ENCODE measurements at regions not wholly inside any gene's neighbourhood (a gene's known extent, or its start where the extent isn't known, plus 50 kb on each side); places are given as distances from the start of the nearest gene placed in this dataset.

DNA sequence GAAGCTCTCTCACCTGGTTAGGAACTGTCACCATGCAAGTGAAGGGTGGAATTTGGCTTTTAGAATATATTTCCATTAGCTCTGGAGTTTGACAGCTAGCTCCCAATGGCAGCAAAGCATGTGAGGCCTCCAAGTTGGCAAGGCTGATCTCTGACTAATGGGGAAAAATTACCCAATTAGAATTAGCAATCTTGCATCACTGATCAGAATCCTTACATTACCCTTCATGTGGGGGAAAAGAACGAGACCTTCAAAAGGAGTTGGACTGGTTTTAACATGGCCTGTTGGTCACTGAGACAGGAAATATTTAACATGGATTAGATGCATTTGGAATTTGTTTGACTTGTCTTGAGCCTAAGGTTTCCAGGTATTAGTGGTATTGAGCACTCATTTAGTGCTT lies 192.3 kb upstream of the GDNF start:
- H3K27ac Mint-ChIP-seq (ENCODE audit: low read depth), result no peak overlapping the region
- ATAC-seq (replicated peaks; ENCODE audit: extremely low read depth, poor library complexity, severe bottlenecking), result no peak
- H3K27me3 Mint-ChIP-seq, result no peaks in the 10 kb centered on the region
- peaks cover 10% of the 10 kb centered on the region for H3K9me3 Mint-ChIP-seq
- no peak for DNase-seq (ENCODE audit: low spot score in 2 of 2)
- no peaks in the 10 kb centered on the region for H3K4me1 Mint-ChIP-seq
- no peak overlapping the region for H3K4me3 Mint-ChIP-seq
- H3K36me3 Mint-ChIP-seq (ENCODE audit: insufficient read depth), result no peaks in the 10 kb centered on the region

DNA sequence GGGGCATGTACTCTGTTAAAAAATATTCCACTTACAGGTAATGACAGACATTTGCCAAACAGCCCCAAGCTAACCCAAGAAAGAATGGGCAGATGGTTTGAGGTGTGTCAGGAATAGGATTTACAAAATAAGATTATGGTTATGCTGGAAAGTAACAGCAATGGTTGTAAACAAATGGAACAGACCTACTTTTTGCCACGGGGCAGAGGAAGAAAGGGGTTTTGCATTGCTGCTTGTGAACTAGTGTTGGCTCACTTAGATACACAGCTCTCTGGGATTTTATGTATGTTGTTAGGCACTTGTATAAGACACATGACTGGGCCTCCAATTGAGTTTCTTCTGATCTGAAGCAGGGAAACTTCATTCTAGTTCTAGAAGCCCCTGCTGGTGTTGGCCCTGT lies 191.5 kb upstream of the GDNF start:
- no peak overlapping the region for H3K27ac Mint-ChIP-seq (ENCODE audit: low read depth)
- H3K27me3 Mint-ChIP-seq, result no peaks in the 10 kb centered on the region
- H3K36me3 Mint-ChIP-seq (ENCODE audit: insufficient read depth), result no peaks in the 10 kb centered on the region
- ATAC-seq (replicated peaks; ENCODE audit: extremely low read depth, poor library complexity, severe bottlenecking) (no peak), DNase-seq (ENCODE audit: low spot score in 2 of 2) (no peak)
- H3K9me3 Mint-ChIP-seq, result peaks cover 9% of the 10 kb centered on the region
- no peaks in the 10 kb centered on the region for H3K4me1 Mint-ChIP-seq
- H3K4me3 Mint-ChIP-seq, result no peak overlapping the region

DNA sequence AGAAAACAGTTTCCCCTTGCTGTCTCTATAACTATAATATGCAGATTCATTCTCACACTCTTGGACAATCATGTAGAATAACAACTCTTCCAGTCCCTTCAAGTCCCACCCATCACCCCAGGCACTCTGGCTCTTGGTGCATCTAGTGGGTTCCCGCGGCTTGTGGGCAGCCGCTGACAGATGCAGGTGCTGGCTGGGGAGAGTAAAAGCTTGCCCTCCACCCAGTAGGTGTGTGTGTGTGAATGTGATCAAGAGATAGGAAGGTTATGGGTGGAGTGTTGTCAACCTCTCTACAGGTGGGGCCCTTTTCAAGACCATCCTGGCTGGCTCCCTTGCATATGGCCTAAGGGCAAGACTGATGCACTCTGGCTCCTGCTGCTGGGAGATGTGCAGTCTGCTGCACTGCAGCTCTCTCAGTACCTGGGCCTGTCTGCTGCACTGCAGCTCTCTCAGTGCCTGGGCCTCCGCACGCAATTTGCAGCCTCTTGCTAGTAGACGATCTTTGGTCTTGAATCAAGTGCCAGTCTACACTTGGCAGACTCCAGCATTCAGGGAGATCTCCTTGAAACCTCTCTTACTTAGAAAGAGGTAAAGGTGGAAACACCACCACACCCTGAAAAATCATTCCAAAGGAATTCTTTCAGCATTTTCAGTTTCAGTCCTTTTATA lies 189.7 kb upstream of the GDNF start:
- ATAC-seq (replicated peaks; ENCODE audit: extremely low read depth, poor library complexity, severe bottlenecking) (no peak), DNase-seq (ENCODE audit: low spot score in 2 of 2) (no peak)
- H3K27me3 Mint-ChIP-seq, result no peaks in the 10 kb centered on the region
- no peak overlapping the region for H3K27ac Mint-ChIP-seq (ENCODE audit: low read depth)
- H3K4me3 Mint-ChIP-seq, result no peak overlapping the region
- H3K9me3 Mint-ChIP-seq, result peaks cover 5% of the 10 kb centered on the region
- H3K36me3 Mint-ChIP-seq (ENCODE audit: insufficient read depth), result no peaks in the 10 kb centered on the region
- H3K4me1 Mint-ChIP-seq, result no peaks in the 10 kb centered on the region

DNA sequence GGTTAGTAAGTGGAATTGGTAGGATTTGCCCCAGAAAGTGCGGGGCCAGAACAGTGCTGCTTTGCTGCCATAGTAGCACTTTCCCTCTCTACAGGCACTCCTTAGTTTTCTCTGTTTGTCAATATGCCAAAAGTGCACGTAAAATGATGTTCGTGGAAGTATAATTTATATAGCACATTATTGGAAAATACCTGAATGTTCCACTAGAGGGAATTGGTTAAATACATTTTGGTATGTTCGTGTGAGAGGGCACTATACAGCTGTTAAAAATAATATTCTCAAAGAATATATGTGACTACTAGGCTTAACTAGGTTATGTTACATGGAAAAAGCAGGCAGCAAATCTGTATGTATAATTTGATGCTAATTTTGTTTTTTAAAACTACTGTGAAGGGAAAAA lies 184.0 kb upstream of the GDNF start:
- H3K4me1 Mint-ChIP-seq, result no peaks in the 10 kb centered on the region
- H3K4me3 Mint-ChIP-seq, result no peak overlapping the region
- H3K27ac Mint-ChIP-seq (ENCODE audit: low read depth), result no peak overlapping the region
- no peak for ATAC-seq (replicated peaks; ENCODE audit: extremely low read depth, poor library complexity, severe bottlenecking)
- no peaks in the 10 kb centered on the region for H3K27me3 Mint-ChIP-seq
- no peak for DNase-seq (ENCODE audit: low spot score in 2 of 2)
- no peaks in the 10 kb centered on the region for H3K9me3 Mint-ChIP-seq
- peaks cover 1% of the 10 kb centered on the region for H3K36me3 Mint-ChIP-seq (ENCODE audit: insufficient read depth)

DNA sequence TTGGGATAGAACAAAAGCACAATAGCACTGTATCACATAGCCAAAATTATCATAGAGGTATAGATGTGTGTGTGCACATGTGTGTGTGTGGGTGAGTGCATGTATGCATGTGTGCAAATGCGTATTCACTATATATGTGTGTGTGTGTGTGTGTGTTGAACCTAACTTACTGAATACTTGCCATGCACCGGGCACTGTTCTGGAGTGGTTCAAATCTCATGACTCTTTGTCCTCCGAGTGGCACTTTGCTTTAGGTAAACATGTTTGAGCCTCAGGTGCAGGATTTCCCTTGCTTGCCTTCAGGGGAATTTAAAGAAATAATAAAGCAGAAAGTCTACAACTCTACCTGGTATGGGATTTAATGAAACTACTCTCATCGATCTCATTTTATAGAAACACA lies 183.5 kb upstream of the GDNF start:
- H3K27me3 Mint-ChIP-seq, result no peaks in the 10 kb centered on the region
- no peaks in the 10 kb centered on the region for H3K9me3 Mint-ChIP-seq

DNA sequence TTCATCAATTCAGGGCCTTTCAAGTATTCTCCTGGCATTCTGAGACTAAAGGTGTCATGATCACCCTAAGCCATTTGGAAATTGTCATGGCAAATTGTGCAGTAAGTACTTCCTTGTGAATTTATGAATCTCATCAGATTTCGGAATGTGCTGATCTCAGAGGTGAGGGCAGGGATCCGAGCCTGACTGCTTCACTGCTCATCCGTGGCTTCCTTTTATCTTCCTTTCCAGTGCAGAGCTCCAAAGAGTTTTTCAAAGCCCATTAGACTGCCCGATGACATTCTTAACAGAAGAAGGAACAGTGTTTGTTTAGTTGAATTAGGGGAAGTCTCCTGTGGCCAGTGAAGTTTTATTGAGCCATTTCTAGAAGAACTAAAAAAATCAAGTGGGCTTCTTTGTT lies 182.8 kb upstream of the GDNF start:
- ATAC-seq (replicated peaks; ENCODE audit: extremely low read depth, poor library complexity, severe bottlenecking) (no peak), DNase-seq (ENCODE audit: low spot score in 2 of 2) (no peak)
- Mint-ChIP-seq H3K36me3 (ENCODE audit: insufficient read depth) (peaks cover 1% of the 10 kb centered on the region), H3K4me3 (no peak overlapping the region), H3K4me1 (no peaks in the 10 kb centered on the region), H3K9me3 (no peaks in the 10 kb centered on the region), H3K27me3 (no peaks in the 10 kb centered on the region), H3K27ac (ENCODE audit: low read depth) (no peak overlapping the region)

More for the DNA sequence above, 183.5 kb upstream of the GDNF start:
- ATAC-seq (replicated peaks; ENCODE audit: extremely low read depth, poor library complexity, severe bottlenecking) (no peak), DNase-seq (ENCODE audit: low spot score in 2 of 2) (no peak)
- Mint-ChIP-seq H3K4me1 (no peaks in the 10 kb centered on the region), H3K4me3 (no peak overlapping the region), H3K27ac (ENCODE audit: low read depth) (no peak overlapping the region), H3K36me3 (ENCODE audit: insufficient read depth) (peaks cover 1% of the 10 kb centered on the region)

DNA sequence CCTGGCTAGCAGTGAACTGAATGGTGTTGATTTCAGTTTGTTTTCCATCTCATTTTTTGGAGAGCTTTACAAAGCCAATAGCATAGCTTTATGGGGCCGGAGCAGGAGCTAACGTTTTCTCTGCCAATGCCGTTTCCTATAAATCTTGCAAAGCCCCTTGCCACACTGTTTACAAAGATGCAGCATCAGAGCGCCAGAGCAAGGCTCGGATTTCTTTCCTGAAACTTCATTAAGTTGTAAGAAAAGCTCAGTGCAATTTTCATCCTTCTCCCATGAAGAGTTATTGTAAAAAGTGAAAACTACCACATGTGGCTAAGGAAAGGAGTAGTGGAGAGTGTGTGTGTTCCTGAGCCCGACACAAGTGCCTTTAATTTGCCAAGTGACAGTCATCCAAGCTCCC lies 178.2 kb upstream of the GDNF start:
- Mint-ChIP-seq H3K27me3 (peaks cover 9% of the 10 kb centered on the region), H3K4me3 (no peak overlapping the region), H3K9me3 (no peaks in the 10 kb centered on the region), H3K27ac (ENCODE audit: low read depth) (no peak overlapping the region), H3K4me1 (no peaks in the 10 kb centered on the region), H3K36me3 (ENCODE audit: insufficient read depth) (no peaks in the 10 kb centered on the region)
- no peak for DNase-seq (ENCODE audit: low spot score in 2 of 2)
- ATAC-seq (replicated peaks; ENCODE audit: extremely low read depth, poor library complexity, severe bottlenecking), result no peak

DNA sequence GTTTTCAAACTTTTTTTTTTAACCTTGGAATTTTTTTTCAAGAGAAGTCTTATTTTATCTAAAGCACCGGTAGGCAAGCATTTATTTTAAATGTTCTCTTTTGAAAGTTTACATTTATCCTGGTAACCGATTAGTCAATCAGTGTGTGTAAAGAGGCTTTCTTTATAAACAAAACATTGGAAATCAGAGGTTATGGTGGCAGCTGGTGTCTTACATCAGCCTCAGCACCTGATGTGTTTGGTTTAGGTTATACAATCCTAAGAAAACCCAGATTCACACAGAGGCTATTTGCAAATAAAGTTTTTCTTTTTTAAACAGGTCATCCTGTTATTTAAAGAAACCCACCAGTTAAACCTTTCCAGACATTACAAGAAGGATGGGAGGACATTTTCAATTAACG lies 173.3 kb upstream of the GDNF start:
- Mint-ChIP-seq H3K27ac (ENCODE audit: low read depth) (no peak overlapping the region), H3K4me3 (no peak overlapping the region), H3K27me3 (peaks cover 9% of the 10 kb centered on the region), H3K4me1 (no peaks in the 10 kb centered on the region), H3K36me3 (ENCODE audit: insufficient read depth) (no peaks in the 10 kb centered on the region), H3K9me3 (no peaks in the 10 kb centered on the region)
- DNase-seq (ENCODE audit: low spot score in 2 of 2) (no peak), ATAC-seq (replicated peaks; ENCODE audit: extremely low read depth, poor library complexity, severe bottlenecking) (no peak)

DNA sequence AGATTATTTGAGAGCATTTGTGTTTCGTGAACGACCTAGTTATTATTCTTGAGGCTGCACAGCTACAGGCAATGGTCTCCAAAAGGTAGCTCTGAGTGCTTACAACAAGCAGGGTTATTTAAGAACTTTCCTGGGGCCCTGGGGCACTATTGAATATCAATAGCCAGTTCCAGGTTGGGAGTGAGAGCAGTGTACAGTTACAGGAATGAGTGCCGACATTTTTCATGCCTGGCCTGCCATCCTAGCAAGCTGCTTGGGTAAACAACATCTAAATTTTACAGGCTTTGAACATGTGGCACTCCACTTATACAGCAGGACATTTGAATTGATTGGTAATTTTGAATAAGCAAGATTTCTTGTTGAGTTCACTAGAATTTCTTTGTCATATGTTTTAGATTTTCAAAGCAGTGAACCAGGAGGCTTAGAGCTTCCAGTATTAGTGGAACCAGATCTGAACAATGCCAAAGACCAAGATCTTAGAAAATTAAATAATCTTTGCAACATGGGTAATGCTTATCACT lies 171.9 kb upstream of the GDNF start:
- DNase-seq (ENCODE audit: low spot score in 2 of 2), result no peak
- H3K36me3 Mint-ChIP-seq (ENCODE audit: insufficient read depth), result no peaks in the 10 kb centered on the region
- H3K27ac Mint-ChIP-seq (ENCODE audit: low read depth), result no peak overlapping the region
- ATAC-seq (replicated peaks; ENCODE audit: extremely low read depth, poor library complexity, severe bottlenecking), result no peak
- peaks cover 9% of the 10 kb centered on the region for H3K27me3 Mint-ChIP-seq
- no peak overlapping the region for H3K4me3 Mint-ChIP-seq
- peaks cover 9% of the 10 kb centered on the region for H3K9me3 Mint-ChIP-seq
- no peaks in the 10 kb centered on the region for H3K4me1 Mint-ChIP-seq

DNA sequence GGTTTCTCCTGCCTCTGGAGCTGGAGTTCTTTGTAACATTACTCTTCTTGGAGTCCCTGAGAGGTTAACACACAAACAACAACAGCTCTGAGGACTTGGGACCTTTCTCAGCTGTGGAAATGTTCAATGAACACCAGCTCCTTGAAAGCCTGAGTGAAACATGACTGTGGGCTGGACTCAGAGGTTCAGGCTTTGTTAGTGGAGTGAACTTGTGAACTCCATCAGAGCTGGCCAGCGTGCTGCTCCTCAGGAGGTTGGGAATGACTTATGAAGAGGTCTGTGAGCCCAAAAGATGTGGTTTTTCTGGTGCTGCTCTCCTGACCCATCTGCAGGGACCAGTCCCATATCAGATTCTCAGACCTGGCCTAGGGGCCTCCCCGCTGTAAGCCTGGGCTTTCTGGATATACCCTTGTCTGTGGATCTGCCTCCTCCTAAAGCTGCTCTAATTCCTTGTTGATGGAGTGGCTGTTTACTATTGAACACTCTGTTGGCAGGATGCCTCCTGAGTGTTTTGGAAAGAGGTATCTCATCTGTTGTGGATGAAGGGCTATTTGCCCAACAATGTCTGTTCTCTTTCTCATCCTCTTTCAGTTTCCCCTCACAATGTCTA lies 170.0 kb upstream of the GDNF start:
- no peak for DNase-seq (ENCODE audit: low spot score in 2 of 2)
- Mint-ChIP-seq H3K4me3 (no peak overlapping the region), H3K27me3 (peaks cover 7% of the 10 kb centered on the region), H3K27ac (ENCODE audit: low read depth) (no peak overlapping the region), H3K9me3 (peaks cover 22% of the 10 kb centered on the region), H3K4me1 (no peaks in the 10 kb centered on the region), H3K36me3 (ENCODE audit: insufficient read depth) (no peaks in the 10 kb centered on the region)
- ATAC-seq (replicated peaks; ENCODE audit: extremely low read depth, poor library complexity, severe bottlenecking), result no peak

DNA sequence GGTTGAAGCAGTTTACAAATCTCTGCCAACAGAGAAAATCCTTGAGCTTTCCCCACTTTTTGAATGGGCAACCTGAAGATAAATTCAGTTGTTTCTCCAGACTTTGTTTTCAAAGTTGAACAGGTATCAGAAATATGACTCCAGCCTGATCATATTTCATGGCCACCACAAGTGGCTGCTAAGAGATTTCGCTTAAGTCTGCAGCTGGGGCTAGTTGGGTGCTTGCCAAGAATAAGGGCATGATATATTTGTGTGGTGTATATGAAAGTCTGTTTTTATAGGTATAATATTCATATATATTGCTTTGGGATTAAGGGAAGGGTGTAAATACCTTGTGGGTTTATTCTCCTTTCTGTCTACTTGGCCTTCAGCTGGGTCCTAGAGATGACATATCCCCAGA lies 168.4 kb upstream of the GDNF start:
- Mint-ChIP-seq H3K4me1 (no peaks in the 10 kb centered on the region), H3K36me3 (ENCODE audit: insufficient read depth) (no peaks in the 10 kb centered on the region), H3K27me3 (no peaks in the 10 kb centered on the region), H3K4me3 (no peak overlapping the region), H3K9me3 (peaks cover 22% of the 10 kb centered on the region), H3K27ac (ENCODE audit: low read depth) (no peak overlapping the region)
- no peak for ATAC-seq (replicated peaks; ENCODE audit: extremely low read depth, poor library complexity, severe bottlenecking)
- DNase-seq (ENCODE audit: low spot score in 2 of 2), result no peak

DNA sequence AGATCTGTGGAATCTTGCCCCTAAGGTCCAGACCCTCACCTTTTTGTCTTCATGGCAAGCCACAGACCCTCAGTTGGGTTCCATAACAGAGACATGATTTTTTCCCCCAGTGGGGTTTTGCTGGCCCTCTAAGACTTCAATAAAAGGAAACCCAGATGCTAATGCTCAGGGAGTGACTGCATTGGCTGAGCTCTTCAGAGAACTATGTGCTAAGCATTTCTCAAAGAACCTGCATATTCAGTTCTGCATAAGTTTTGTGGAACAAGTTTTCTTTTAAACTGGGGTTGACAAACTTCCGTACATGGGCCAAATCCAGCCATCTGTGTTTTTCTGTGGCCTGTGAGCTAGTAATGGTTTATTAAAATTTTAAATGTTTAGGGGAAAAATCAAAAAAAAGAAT lies 159.8 kb upstream of the GDNF start:
- DNase-seq (ENCODE audit: low spot score in 2 of 2), result no peak
- no peak for ATAC-seq (replicated peaks; ENCODE audit: extremely low read depth, poor library complexity, severe bottlenecking)
- Mint-ChIP-seq H3K9me3 (peaks cover 8% of the 10 kb centered on the region), H3K4me3 (no peak overlapping the region), H3K27ac (ENCODE audit: low read depth) (no peak overlapping the region), H3K27me3 (no peaks in the 10 kb centered on the region), H3K4me1 (no peaks in the 10 kb centered on the region), H3K36me3 (ENCODE audit: insufficient read depth) (no peaks in the 10 kb centered on the region)

DNA sequence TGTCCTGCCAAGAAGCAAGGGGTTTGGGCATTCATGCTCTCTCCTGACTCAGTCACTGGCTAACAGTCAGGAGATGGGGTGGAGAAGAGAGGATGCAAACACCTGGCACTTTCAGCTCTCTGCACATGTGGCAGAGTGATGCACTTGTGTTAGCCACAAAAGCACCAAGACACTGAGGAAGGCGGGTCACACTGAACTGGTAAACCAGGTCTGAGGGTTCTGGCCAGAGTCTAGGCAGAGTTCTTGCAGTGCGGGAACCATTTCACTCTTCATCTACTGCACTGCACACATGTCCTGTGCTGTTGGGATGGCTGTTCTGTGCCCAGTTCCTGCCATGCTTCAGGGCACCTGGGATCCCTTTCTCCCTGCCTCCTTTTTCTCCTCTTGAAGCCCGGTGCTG lies 157.1 kb upstream of the GDNF start:
- Mint-ChIP-seq H3K36me3 (ENCODE audit: insufficient read depth) (no peaks in the 10 kb centered on the region), H3K27me3 (no peaks in the 10 kb centered on the region), H3K4me1 (no peaks in the 10 kb centered on the region), H3K27ac (ENCODE audit: low read depth) (no peak overlapping the region), H3K9me3 (peaks cover 10% of the 10 kb centered on the region), H3K4me3 (no peak overlapping the region)
- ATAC-seq (replicated peaks; ENCODE audit: extremely low read depth, poor library complexity, severe bottlenecking) (no peak), DNase-seq (ENCODE audit: low spot score in 2 of 2) (no peak)
